Kidney glomerular epithelial cell (primary cell): ENCODE measurements at regions not wholly inside any gene's neighbourhood (a gene's known extent, or its start where the extent isn't known, plus 50 kb on each side); places are given as distances from the start of the nearest gene placed in this dataset.
A peak's percentile ranks its signal among the peaks of the same experiment; 100 is the strongest.
"Not testable (repeated sequence)": the region's sequence is repeated elsewhere in the genome, so short reads cannot be mapped to it uniquely, and the experiment has no call there.

ENCODE experiments used
- DNase-seq: peaks from one replicate; lab custom pipeline; 2025; lab: John Stamatoyannopoulos, UW

DNA sequence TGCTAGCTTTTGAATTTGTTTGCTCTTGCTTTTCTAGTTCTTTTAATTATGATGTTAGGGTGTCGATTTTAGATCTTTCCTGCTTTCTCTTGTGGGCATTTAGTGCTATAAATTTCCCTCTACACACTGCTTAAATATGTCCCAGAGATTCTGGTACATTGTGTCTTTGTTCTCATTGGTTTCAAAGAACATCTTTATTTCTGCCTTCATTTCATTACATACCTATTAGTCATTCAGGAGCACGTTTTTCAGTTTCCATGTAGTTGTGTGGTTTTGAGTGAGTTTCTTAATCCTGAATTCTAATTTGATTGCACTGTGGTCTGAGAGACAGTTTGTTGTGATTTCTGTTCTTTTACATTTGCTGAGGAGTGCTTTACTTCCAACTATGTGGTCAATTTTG is 51.2 kb upstream of the MB21D2 start:
- not testable (repeated sequence) for DNase-seq

DNA sequence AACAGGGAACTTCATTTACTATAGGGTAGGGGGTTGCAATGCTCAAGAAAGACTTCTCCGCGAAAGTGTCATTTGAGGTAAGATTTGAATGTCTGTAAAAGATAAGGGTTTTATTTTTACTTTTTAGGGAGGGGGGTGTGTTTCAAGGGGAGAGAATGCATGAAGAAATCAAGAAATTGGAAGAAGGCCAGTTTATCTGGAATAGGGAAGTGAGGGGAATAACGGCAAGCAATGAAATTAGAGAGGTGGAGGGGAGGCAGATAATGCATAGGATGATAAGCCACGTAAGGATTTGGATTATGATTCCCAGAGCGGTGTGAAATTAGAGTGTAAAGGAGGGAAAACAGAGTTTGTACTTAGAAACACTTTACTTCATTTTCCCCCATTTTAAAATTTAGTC is 63.0 kb upstream of the MB21D2 start:
- DNase-seq: no peak

DNA sequence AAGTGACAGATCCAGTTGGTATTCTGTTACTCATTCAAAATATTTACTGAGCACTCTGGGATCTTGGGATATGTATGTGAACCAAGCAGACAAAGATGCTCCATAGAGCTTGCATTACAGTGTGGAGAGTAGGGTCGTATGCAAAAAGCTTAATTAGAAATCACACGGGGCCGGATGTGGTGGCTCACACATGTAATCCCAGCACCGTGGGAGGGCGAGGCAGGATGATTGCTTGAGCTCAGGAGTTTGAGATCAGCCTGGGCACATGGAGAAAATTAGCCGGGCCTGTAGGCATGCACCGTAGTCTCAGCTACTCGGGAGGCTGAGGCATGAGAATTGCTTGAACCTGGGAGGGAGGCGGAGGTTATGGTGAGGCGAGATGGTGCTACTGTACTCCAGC is 68.7 kb upstream of the MB21D2 start:
- no peak for DNase-seq

DNA sequence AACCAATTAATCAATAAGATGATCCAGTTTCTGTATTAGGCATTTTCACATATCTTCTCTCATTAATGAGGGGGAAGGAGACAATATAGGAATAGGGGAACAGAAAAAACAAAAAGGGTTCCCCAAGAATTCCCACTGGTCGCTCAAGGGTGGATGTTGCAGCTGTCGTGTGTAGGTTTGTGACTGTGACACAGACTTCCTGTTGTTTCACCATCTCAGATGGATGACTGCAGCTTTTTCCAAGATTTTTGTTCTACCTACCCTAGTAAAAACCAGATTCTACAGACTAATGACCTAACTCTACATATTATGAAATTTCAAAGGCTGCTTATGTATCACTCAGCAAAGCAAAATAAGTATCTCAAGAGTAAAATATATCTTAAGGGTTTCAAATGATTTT is 73.7 kb upstream of the MB21D2 start:
- no peak for DNase-seq

DNA sequence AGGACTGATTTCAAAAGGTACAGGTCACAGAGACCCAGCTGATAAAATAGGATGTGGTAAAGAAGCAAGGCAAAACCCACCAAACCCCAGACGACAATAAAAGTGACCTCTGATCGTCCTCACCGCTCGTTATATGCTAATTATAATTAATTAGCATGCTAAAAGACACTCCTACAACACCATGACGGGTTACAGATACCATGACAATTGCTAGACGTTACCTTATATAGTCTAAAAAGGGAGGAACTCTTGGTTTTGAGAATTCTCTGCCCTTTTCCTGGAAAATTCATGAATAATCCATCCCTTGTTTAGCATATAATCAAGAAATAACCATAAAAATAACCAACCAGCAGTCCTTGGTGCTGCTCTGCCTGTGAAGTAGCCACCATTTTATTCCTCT is 74.7 kb upstream of the MB21D2 start:
- no peak for DNase-seq

DNA sequence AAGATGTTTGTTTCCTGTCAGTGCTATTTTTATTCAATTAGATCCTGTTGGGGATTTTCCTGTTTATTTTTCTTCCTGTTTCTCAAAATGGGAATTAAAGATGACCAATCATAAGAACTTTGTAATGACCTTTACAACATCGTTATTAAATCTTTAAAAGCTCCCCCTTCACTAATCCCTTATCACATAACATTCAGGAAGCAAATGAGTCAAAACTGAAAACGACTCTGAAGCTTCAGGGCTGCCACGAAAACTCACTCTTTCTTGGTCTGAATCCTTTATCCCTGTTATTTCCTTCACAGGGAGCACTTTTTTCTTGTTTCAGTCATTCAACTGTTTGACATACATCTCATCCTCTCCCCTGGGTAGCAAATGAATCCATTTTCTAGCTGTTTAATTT is 75.8 kb upstream of the MB21D2 start:
- DNase-seq: no peak

DNA sequence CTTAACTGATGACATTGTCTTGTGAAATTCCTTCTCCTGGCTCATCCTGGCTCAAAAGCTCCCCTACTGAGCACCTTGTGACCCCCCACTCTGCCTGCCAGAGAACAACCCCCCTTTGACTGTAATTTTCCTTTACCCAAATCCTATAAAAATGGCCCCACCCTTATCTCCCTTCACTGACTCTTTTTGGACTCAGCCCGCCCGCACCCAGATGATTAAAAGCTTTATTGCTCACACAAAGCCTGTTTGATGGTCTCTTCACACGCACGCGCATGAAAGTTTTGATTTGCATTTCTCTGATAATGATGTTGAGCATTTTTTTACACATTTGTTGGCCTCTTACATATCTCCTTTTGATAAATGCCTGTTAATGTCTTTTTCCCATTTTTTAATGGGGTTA is 83.5 kb upstream of the MB21D2 start:
- DNase-seq: not testable (repeated sequence)

DNA sequence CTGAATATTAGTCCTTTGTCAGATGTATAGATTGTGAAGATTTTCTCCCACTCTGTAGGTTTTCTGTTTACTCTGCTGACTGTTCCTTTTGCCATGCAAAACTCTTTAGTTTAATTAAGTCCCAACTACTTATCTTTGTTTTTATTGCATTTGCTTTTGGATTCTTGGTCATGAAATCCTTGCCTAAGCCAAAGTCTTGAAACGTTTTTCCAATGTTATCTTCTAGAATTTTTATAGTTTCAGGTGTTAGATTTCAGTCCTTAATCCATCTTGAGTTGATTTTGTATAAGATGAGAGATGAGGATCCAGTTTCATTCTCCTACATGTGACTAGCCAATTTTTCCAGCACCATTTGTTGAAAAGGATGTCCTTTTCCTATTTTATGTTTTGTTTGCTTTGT is 86.0 kb upstream of the MB21D2 start:
- DNase-seq: not testable (repeated sequence)

DNA sequence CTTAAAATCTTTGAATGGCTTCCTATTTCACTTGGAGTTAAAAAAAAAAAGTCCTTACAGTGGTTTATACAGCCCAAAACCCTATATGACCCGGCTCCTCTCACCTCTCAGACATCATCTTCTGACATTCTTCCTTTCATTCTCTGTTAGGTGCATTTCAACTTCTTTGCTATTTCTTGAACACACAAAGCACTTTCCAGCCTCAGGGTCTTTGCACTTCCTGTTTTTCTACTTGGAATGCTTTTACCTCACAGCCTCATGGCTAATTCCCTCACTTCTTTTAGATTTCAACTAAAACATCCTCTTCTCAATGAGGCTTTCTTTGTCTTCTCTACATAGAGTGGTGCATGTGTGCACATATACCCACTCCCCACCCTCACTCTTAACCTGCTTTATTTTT is 91.0 kb upstream of the MB21D2 start:
- no peak for DNase-seq

DNA sequence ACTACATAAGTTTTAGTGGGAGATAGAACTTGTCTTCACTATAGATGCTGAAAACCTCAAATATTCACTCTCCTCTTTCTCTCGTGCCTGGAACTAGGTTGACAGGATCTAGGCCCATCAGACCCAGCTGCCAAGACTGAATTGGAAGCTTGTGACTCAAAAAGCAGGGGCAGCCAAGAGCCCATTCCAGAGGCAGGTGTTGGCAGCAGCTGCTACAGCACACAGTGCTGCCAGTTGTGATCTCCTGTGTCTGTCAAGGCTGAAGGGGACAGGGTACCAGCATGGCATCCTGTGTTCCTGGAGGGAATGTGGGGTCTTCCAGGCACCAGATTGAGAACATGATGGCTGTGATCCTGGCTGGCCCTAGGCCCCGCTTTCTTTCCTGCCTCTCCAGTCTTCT is 92.5 kb upstream of the MB21D2 start:
- DNase-seq: no peak

DNA sequence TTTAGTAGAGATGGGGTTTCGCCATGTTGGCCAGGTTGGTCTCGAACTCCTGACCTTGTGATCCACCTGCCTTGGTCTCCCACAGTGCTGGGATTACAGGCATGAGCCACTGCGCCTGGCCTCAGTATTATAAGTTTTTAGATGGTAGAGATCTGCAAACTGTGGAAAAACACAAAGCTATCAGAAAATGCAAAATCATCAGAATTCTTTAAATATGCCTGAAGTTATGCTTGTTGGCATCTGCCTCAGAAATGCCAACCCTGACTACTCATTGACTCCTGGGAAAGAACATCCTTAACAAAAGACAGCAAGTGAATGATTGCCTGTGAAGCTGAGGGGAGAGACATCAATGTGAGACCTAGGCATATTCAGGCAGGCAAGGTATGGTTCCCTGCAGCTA is 94.3 kb upstream of the MB21D2 start:
- no peak for DNase-seq

DNA sequence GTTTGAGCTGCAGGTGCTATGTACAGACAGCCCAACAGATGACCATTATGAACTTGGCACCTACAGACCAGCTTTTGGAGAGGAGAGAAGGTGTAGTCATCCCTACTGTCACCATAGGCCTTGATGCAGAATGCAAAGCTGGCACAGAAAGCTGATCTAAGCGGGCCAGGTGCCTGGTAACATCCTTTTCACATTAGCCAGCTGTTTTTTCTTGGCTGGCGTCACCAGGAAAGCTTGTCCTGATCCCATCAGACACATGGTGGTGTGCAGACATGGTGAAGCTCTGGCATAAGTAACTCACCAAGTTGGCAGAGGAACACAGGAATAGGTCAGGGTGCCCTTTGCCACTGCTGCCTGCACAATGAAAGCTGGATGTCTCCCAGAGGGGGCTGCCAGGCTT is 97.2 kb upstream of the MB21D2 start:
- DNase-seq: no peak

DNA sequence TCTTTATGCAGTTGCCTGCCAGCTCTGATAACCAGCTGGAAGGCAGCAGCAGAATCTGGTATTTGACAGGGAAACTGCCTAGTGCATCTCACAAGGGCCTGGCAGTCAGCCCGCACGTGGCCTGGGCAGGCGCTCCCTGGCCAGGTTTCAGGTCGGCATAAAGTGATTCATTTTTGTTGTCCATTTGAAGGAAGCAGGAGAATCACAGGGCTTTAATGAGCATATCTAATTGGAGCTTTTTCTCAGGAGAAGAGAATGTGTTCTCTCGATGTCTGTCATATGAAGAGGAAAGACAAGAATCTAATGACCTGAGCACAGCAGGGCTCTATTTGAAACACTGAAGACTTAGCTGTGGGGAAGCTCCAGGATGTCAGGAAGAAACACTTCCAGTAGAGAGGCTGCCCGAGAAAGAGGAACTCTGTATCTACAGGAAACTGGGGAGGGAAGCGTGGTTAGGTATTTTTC is 98.8 kb upstream of the MB21D2 start:
- no peak for DNase-seq

DNA sequence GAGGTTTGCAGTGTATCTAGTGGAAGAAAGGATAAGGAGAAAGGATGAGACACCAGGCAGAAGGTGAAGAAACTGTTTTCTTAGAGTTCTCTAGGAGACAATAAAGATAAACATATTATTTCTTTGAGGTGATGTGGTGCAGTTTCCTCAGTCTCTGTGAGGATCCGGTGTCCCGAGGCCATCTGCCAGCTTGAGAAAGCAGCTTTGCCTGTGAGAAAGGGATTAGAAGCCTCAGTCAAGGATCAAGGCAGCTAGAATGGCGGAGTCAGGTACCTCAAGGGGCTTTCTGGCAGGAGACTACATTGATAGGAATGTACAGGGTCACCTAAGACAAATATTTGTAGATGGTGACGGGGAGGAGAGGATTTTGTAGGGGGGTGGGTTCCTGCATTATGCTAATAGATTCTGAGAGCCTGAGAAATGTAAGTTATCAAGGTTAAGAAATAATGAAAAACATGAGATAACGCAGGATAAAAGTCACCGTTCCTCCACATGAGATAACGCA is 103.9 kb upstream of the MB21D2 start:
- DNase-seq: no peak

DNA sequence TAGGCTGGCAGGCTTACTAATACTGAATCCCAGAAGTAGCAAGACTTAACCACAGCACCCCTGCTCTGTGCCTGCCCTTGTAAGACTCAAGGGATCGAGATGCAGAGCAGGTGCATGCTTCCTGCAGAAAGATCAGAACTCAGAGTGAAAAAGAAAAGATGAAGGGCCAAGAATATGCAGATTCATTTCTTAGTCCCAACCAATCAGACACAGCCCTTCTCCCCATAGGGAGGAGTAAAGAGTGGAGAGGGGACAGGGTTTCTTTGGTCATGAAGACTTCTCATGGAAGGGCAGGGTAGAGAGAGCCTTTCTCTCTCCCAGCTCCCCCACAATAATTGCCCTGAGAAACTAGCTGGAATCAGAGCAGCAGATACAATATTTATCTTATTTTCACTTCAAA is 105.6 kb upstream of the MB21D2 start:
- DNase-seq: no peak

DNA sequence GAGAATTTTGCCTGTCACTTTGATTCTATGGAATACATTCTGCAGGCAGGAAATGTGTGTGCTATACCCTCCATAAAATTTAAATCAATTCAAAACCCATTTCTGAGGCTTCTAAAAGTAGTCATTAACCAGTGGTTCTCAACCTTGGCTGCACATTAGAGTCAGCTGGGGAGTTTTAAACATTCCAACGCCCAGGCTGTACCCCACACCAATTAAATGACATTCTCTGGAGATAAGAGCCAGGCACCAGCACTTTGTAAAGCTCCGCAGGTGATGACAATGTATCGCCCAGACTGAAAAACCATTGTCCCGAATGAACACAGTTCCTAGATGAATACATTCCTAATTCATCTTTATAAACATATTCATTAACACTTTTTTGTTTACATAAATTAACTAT is 110.6 kb upstream of the MB21D2 start:
- no peak for DNase-seq

DNA sequence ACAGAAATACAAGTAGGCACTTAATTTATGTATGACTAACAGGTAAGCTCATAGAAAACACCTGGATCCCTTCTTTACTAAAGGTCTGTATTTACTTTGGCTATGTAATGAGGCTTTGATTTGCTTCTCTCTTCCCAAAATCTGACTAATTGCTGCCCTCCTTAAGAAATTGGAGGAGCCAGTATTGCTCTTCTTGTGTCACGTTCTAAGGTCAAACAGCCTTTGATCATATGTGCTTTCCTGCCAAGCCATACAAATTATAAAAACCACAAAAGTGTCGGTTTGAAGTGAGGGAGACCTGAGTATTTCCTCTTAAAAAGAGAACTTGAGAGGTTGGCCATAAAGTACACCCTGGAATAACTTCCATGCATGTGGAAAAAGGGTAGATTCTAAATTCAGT is 112.1 kb upstream of the MB21D2 start:
- no peak for DNase-seq

DNA sequence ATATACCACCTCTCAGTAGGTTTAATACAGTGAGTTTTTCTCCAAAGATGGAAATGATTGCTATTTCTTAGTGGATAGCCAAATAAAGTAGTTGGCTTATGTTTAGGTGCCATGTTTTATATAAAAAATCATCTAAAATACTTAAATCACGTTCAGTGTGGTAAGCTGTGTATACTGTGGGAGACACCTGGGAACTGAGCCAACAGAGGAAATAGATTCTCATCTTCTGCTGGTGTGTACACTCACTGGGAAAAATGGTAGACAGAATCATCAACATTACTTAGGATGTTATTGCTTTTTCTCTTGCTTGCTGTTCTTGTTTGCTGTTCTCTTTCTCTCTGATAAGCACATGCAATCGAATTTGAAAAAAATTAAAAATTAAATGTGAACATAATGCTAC is 112.6 kb upstream of the MB21D2 start:
- DNase-seq: no peak

DNA sequence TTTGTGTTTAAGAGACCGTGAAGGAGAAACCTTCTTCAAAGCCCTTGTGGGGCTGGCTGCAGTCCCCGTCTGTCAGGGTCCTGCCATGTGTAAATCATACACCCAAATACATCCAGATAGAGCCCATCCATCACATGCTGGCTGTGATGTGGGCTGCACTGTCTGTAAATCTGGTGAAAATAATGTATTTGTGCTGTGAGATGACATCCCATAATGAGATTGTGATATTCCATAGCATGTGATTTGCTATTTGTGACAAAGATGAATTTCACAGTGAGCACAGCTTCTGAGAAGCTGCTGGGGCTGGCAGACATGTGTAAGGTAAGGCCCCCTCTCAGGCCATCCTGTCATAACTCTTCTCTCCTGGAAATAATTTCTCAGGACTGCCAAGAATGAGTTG is 114.3 kb upstream of the MB21D2 start:
- DNase-seq: no peak

DNA sequence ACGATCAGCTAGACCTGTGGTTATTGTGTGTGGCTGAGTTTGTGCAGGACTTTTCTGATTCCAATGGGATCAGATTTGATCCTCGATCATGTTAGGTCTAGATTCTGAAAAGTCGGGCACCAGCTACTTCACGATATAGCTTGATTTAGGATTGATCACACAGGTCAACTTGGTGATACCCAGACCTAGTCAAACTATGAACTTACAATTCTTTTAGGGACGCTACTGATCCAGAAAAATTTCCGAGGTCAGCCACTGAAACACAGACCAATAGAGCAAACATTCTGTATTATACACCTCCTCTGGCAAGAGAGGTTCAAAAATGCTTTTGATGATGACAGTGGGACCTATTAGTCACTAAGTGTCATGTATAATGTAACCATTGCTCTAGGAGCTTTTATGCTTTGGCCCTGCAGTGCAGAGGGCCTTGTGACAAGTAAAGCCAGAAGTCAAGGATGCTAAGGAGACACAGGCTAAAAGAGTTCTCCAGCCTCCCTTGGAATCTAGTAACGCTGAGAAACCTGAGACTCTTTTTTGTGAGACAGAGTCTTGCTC is 115.6 kb upstream of the MB21D2 start:
- no peak for DNase-seq

DNA sequence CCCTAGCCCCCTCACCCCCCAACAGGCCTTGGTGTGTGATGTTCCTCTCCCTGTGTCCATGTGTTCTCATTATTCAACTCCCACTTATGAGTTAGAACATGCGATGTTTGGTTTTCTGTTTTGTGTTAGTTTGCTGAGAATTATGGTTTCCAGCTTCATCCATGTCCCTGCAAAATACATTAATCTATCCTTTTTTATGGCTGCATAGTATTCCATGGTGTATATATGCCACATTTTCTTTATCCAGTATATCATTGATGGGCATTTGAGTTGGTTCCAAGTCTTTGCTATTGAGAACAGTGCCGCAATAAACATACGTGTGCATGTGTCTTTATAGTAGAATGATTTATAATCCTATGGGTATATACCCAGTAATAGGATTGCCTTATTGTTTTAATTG is 120.2 kb upstream of the MB21D2 start:
- DNase-seq: not testable (repeated sequence)

DNA sequence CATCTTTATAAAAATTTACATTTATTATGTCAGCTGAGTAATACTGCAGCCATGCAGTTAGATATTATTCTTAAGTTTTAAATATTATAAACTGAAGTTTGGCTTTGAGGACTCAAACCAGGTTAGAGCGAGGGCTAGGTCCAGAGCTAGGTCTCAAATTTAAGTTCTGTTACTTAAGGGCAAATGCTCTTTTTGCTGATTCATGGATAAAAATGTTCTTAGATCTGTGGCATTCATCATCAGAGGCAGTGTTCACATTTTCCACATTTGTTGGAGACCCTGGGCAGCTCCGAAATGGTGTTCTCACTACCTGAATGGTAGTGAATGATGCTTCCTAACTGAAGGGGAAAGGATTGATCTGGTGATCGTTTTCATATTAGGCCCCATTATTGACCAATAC is 121.4 kb upstream of the MB21D2 start:
- DNase-seq: no peak

DNA sequence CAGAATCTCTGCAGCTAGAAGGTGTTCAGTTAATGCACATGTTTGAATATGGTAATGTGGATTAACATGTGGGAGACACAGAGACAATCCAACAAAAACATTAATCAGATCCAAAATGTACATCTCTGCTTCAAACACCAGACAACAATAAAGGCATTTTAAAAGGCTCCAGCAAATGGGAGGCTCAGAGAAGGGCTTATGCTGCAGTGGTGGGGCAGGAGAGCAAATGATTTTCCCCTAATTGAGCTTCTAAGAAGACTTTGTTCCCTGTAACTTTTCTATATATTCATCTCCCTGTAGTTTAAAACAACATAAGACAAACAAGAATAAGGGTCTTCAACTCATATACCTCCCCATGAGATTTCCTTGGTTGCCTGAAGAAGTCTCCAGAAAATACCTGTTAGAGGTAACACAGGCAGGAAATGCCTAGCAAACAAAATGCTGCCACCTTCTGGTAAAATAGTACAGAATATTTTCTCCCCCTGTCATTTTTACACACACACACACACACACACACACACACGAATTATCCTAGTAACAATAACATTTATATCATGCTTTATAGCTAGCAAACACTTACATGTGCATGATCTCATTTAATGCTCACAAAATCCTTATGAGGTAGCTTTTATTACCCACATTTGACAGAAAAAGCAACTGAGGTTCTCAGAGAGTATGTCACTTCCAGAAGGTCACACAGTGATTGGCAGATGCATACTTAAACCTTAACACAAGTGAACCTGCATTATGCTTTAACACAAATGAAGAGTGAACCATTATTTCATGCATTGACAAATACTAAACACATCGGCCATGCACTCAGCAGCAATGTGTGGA is 123.4 kb upstream of the MB21D2 start:
- DNase-seq: peak; percentile 46

DNA sequence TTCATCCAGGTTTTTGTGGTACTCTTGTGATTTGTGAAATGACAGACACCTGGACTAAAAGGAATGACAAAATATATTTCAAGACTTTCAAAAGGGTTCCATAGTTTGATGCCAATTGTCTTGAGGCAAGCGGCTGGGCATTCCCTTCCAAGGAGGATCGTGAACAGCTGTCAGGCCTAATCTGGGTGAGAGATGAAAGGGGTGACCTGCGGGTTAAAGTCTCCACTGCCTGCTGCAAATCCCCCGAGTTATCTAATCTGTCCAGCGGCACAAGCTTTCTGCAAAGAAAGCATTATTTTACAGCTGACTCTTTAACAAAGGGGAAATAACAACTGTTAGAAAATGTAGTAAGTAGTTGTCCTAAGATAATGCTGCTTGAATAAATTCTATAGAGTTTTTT is 128.7 kb upstream of the MB21D2 start:
- no peak for DNase-seq
